ENCODE measurements at regions not wholly inside any gene's neighbourhood (a gene's known extent, or its start where the extent isn't known, plus 50 kb on each side); places are given as distances from the start of the nearest gene placed in this dataset.

DNA sequence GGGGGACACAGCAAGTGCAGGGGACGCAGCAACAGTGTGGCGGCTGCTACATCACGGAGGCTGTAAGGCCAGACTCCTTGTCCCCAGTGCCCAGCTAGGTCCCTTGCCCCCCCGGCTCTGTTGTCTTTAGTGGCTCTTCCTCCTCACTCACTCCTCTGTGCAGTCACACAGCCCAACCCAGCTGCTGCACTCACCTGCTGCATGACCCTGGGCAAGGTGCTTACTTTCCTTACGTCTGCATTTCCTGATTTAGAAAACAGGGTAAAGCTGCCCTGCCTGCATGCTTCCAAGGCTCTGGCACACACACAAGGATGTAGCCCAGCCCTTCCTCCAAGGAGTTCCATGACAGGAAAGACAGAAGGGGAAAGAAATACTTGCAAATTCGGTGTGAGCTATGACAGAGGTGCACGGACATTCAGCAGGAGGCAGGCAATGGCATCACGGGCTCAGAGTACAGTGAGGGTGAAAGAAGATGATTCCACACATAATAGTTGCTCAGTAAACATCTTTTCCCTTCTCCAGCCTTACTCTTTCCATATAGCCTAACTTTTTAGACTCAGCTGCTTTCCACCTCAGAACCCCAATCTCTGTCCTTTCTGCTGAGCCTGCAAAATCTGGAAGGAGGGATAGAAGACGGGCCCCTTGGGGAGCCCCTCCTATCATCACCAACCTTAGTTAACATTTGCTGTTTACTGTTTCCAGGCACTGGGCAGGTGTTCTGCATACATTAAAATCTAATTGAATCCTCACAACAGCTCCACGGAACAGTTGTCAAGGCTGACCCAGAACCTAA lies 150.9 kb downstream of the MRM1 start:
- H3K27ac ChIP-seq, result no peak overlapping the region
- no peaks in the 10 kb centered on the region for H3K4me1 ChIP-seq
- H3K36me3 ChIP-seq (replicated peaks in 1 of 2; ENCODE audit: insufficient read depth in 1 of 2, low read depth in 2 of 2), result no peaks in the 10 kb centered on the region
- H3K27me3 ChIP-seq, result peaks cover 0 to 6% of the 10 kb centered on the region in 2 donors
- H3K9me3 ChIP-seq, result no peaks in the 10 kb centered on the region
- no peak for TF ChIP-seq POLR2A (IDR thresholded peaks at IDR 0.05)
- TF ChIP-seq, protein P1, sequence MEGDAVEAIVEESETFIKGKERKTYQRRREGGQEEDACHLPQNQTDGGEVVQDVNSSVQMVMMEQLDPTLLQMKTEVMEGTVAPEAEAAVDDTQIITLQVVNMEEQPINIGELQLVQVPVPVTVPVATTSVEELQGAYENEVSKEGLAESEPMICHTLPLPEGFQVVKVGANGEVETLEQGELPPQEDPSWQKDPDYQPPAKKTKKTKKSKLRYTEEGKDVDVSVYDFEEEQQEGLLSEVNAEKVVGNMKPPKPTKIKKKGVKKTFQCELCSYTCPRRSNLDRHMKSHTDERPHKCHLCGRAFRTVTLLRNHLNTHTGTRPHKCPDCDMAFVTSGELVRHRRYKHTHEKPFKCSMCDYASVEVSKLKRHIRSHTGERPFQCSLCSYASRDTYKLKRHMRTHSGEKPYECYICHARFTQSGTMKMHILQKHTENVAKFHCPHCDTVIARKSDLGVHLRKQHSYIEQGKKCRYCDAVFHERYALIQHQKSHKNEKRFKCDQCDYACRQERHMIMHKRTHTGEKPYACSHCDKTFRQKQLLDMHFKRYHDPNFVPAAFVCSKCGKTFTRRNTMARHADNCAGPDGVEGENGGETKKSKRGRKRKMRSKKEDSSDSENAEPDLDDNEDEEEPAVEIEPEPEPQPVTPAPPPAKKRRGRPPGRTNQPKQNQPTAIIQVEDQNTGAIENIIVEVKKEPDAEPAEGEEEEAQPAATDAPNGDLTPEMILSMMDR (IDR thresholded peaks at IDR 0.05), result no peak
- WGBS, 2 donors, result 56 to 57% methylated on average over 10 of the region's 10 CpGs
- no peak for ATAC-seq
- intact Hi-C loops (cut with DNase I), result no loop called here
- no peak for DNase-seq
- H3K4me3 ChIP-seq, result no peak overlapping the region

GRCh38 chr17:36755586-36755985 lies 154.2 kb downstream of the MRM1 start:
- TF ChIP-seq POLR2A (IDR thresholded peaks at IDR 0.05), result no peak
- TF ChIP-seq, protein P1 (IDR thresholded peaks at IDR 0.05), result no peak
- no peaks in the 10 kb centered on the region for H3K4me1 ChIP-seq
- intact Hi-C loops (cut with DNase I), result no loop called here
- peaks cover 0 to 6% of the 10 kb centered on the region in 2 donors for H3K27me3 ChIP-seq
- no peaks in the 10 kb centered on the region for H3K36me3 ChIP-seq (replicated peaks in 1 of 2; ENCODE audit: insufficient read depth in 1 of 2, low read depth in 2 of 2)
- no peaks in the 10 kb centered on the region for H3K9me3 ChIP-seq
- ATAC-seq (no peak), DNase-seq (peak in 1 of 4 donors; percentile 11)
- H3K27ac ChIP-seq, result no peak overlapping the region
- H3K4me3 ChIP-seq, result no peak overlapping the region
- 45 to 48% methylated on average over 10 of the region's 10 CpGs for WGBS, 2 donors

DNA sequence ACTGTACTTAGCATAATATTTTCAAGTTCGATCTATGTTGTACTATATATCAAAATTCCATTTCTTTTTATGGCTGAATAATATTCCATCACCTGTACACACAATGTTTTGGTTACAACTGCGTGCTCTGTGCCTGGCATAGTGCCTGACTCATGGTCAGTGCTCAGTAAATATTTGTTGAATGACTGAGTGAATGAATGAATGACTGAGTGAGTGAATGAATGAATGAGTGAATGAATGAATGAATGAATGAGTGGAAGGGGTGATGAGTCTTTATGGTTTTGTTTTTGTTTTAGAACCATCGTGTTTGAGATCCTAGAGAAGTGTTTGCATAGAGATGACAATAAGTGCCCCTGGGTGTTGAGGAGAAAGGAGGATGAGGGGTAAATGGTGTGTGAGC lies 155.3 kb downstream of the MRM1 start:
- no peaks in the 10 kb centered on the region for H3K9me3 ChIP-seq
- DNase-seq (no peak), ATAC-seq (no peak)
- no peak overlapping the region for H3K4me3 ChIP-seq
- TF ChIP-seq POLR2A (IDR thresholded peaks at IDR 0.05), result no peak
- TF ChIP-seq, protein P1 (IDR thresholded peaks at IDR 0.05), result no peak
- WGBS, 2 donors, result 66 to 67% methylated on average over 3 of the region's 3 CpGs
- no peaks in the 10 kb centered on the region for H3K36me3 ChIP-seq (replicated peaks in 1 of 2; ENCODE audit: insufficient read depth in 1 of 2, low read depth in 2 of 2)
- no peaks in the 10 kb centered on the region for H3K4me1 ChIP-seq
- no peak overlapping the region for H3K27ac ChIP-seq
- H3K27me3 ChIP-seq, result peaks cover 0 to under 1% of the 10 kb centered on the region in 2 donors
- intact Hi-C loops (cut with DNase I), result no loop called here

DNA sequence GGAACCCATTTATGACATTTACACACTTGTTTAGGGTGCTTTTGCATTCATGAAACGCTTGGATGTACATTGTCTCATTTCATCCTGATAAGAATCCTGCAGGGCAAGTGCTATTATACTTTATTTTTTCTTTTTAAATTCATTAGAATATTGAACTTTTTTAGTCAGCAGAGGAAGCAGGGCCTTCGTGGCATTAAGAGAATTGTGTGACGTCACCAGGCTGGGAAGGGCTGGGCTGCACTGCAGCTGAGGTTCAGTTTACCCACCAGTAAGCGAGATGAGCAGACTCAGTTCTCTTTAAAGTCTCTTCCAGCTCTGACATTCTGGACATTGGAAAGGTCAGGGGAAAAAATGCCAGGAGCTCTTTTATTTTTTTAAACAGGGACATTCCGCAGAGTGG lies 159.0 kb downstream of the MRM1 start:
- Histone ChIP-seq H3K4me1 (no peaks in the 10 kb centered on the region), H3K27ac (no peak overlapping the region), H3K4me3 (no peak overlapping the region), H3K36me3 (replicated peaks in 1 of 2; ENCODE audit: insufficient read depth in 1 of 2, low read depth in 2 of 2) (no peaks in the 10 kb centered on the region), H3K27me3 (no peaks in the 10 kb centered on the region), H3K9me3 (no peaks in the 10 kb centered on the region)
- intact Hi-C loops (cut with DNase I), result no loop called here
- ATAC-seq (no peak), DNase-seq (no peak)
- WGBS, 2 donors, result 46 to 56% methylated on average over 5 of the region's 5 CpGs
- no peak for TF ChIP-seq POLR2A (IDR thresholded peaks at IDR 0.05)
- TF ChIP-seq, protein P1 (IDR thresholded peaks at IDR 0.05), result no peak
